SKM-1 (cell line): ENCODE measurements at regions not wholly inside any gene's neighbourhood (a gene's known extent, or its start where the extent isn't known, plus 50 kb on each side); places are given as distances from the start of the nearest gene placed in this dataset.

Experiments used
- DNase-seq: peaks from one replicate; lab custom pipeline; 2025; ENCODE audit not compliant: unreplicated experiment; lab: John Stamatoyannopoulos, UW

DNA sequence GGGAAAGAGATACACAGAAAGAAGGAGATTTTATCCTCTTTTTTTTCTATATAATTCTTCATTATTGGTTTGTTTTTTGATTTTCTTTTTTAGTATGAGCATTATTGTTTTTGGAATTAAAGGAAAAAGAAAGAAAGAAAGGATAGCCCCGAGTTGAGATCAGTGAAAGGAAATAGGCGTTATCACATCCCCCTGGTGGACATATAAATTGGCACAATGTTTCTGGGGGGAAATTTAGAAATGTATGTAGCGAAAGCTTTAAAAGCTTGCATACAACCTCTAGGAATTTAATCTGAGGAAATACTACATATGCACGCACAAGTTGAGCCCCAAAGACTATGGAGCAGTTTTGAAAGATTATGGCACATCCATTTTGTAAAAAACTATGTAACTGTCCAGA, 226.3 kb upstream of the LDB2 start:
- no peak for DNase-seq

DNA sequence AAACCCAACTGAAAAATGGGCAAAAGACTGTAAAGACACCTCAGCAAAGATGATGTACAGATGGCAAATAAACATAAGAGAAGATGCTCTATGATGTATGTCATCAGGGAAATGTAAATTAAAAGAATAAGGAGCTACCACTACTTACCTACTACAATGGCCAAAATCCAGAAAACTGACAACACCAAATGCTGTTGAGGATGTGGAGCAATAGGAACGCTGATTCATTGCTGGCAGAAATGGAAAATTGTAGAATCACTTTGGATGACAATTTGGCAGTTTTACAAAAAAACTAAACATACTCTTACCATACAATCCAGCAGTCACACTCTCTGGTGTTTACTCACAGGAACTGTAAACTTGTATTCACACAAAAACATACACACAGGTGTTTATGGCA, 222.3 kb upstream of the LDB2 start:
- no peak for DNase-seq

DNA sequence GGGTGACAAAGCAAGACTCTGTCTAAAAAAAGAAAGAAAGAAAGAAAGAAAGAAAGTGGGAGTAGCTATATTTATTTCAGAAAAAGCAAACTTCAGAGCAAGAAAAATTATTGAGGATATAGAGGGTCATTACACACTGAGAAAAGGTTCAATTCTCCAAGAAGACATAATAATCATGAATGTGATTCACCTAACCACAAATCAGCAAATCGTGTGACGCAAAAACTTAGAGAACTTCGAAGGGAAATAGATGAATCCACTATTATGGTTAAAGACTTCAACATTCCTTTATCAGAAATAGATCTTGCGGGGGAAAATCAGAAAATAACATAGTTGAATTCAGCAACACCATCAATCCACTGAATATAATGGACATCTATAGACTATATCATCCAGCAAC, 219.3 kb upstream of the LDB2 start:
- no peak for DNase-seq

DNA sequence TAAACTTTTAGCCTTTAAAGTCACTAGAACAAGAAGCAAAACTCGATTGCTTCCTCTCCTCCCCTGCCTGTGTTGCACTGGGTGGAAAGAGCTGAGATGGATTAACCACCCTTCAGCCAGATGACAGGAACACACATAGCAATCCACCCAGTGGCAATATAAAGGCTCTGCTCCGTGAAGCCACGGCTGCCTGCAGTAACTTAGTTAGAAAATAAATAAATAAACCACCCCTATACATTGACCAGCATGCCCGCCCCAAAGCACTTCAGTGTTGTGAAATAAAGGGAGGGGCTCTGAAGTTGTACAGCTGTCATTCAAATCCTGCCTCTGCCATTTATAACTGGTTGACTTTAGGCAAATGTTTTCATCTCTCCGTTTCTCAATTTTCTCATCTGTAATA, 217.1 kb upstream of the LDB2 start:
- DNase-seq, result no peak

DNA sequence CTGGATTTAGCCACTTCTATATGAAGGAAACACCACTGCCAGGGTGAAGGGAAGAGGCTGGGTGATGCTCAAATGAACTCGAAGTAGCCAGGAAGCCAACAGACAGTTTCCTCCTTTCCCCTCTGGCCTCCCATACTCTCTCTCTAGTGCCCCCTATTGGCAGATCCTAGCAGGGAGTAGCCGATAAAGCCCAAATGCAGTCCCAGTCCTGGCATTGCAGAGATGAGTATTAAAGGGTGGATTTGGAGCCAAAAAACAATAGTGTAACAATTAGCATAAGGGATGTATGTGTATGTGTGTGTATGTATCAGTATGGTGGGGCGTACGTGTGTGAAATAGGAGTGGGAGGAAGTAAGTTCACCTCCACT, 213.8 kb upstream of the LDB2 start:
- peak; percentile 35 for DNase-seq

DNA sequence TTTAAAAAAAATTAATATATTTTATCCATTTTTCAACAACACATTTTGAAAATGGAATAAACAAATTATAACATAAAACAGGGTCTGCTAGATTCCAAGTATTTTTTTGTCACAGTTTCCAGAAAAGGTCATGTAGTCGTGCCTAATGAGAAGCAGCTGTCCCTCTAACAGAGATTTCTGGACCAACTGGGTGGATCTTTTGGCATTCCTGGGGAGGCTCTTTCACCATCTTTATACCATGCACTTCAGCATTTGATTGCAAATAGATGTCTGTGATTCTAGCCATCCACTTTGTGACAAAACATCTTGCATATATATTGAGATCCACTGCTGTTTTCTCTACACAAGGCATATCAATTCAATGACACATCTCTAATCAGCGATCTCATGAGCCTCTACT, 210.7 kb upstream of the LDB2 start:
- no peak for DNase-seq

DNA sequence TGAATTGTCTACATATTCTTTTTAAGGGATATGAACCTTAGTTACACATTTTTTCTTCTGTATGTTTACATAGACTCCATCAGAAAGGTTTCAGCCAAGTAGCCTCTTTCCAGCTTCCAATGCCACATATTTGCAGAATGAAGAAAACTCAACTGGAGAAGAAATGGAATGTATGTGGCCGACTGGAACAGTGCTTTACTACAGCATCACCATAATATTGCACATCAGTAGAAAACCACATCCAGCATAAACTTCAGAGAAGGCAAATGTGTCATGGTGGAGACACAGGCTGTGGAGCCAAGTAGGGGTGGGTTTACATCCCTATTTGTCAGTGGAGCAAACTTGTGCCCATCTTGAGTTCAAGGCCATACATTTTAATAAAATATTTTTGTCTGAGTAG, 204.8 kb upstream of the LDB2 start:
- no peak for DNase-seq

DNA sequence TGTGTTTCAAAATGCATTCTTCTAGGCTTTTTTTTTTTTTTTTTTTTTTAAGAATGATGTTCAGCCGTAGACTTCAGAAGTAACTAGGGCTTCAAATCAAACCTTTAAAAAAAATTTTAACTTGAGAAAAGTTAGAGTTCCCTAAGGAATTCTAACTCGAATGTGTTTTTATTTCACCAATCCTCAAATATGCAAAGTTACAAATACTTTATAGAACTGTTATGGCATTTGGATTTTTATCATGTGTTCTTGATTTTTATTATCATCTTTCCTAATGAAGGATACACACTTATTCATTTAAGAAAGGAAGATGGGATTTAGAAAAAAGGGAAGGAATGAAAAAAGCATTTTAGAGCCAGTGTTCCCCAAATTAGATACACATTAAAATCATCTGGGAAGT, 200.6 kb upstream of the LDB2 start:
- DNase-seq, result no peak

DNA sequence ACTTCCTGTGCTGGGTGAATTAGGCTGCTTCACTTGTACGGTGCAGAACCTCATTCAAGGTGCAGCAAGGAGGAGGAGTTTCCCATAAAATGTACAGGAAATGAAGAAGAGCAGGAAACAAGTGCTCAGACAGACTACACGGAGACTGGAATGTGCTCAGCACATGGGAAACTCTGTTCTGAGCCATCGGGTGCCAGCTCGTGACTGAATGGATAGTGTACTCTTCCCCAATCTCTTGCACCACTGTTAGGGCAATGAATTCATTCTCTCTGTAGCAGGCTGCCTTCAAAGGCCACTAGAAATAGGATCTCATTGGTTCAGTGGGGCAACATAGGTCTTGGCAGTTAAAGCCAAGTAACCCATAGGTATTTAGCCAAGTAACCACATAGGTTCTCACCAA, 200.0 kb upstream of the LDB2 start:
- no peak for DNase-seq

DNA sequence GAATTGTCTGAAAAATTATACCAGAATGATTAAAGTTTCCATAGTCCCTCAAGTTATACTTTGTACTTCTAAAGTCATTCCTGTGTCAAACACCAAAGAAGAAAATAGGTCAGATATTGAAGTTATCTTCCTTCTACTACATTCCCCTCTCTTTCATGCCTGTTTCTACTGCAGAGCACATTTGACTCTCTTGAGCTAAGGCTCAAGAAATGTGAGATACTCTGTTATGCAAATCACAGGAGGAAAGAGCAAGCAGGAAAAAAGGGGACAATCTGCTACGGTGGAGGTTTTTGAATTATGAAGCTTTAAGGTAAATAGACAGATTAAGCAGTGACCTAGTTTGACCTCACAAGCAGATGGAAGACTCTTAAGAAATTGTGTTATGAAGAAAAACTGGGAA, 198.9 kb upstream of the LDB2 start:
- DNase-seq, result no peak

DNA sequence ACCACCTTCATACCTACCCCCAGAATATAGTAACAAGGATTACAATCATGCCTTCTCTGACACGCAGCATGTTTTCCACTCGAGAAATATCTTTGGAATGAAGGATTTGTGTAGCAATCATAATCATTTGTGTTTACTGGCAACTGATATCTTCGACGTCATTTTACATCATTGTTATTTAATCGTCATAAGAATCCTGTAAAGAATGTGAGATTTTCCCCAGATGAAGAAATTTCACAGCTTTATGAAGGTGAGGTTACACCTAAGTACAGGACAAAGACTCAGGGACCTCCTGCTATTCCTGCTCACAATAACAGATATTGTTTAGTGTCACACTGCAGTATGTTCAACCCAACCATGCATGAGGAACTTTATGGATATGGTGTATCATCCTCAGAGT, 198.2 kb upstream of the LDB2 start:
- DNase-seq, result no peak

DNA sequence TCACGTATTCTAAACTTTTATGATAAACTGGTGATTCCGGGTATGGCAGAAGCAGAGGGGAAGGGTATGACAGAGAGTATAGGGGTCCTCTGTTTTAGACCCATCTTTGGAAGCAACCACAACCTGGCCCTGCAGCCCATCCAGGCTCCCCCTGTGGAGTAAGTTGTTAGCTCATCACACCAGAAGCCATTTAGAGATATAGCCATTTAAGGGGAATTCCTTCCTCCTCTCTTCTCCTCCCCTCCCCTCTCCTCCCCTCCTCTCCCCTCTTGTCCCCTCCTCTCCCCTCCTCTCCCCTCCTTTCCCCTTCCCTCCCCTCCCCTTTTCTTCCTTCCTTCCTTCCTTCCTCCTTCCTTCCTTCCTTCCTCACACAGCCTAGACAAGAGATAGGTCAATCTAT, 197.3 kb upstream of the LDB2 start:
- no peak for DNase-seq

DNA sequence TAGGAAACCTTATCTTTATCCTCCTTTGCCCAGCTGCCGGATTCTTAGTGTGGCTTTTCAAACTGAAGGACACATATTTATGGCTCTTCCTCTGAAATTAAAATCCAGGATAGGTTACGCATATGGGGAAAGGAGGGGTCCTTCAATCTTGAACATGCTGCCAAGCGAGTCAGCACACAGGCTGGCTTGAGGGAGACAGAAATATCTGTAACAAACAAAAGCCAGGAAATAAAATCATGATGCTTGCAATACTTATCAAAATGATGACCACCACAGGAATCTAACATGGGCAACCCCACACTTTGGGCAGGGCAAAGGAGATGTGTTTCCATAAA, 196.4 kb upstream of the LDB2 start:
- no peak for DNase-seq

DNA sequence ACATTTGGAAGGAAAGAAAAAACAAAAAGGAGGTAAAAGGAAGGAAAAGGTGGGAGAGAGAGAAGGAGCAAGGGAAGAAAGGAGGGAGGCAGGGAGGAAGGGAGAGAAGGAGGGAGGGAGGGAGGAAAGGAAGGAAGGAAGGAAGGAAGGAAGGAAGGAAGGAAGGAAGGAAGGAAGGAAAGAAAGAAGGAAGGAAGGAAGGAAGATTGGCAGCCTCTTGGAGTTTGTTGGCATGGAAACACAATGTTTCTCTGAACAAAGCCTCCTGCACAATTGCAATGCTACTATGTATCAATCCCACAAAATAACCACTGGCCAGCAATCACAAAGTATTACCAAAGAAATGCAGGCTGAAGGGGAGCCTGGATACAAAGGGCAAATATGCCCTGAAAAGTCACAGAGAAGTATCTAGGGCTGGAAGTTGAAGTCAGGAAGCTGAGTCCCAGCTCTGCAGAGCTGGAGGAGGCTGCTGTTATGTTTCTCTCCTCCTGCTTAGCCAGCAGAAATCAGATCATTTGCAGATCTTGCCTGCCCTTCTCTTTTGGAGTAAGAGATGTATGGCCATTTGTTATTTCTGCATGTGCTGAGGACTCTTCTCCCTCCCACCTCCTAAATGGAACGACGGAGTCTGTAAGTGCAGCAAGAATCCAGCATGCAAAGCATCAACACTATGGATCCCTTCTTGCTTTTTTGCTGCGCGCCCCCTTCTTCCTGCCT, 195.9 kb upstream of the LDB2 start:
- no peak for DNase-seq

DNA sequence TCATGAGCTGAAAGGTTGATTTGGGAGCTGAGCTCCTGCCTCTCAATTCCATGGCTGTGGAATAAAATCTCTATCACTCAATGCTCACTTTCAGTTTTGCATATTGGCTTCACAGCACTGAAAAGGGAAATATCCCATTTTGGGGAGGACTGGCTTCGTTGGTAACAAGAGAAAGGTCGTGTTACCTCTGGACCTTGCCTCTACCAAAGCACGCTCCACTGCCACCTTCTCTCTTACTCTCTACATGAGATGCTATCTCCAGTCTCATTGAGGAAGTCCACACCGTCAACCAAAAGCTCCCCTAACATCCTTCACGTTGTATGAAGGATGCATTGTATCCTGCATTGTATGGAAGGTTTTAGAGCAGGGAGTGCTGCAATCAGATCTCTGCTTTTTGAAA, 195.0 kb upstream of the LDB2 start:
- no peak for DNase-seq

DNA sequence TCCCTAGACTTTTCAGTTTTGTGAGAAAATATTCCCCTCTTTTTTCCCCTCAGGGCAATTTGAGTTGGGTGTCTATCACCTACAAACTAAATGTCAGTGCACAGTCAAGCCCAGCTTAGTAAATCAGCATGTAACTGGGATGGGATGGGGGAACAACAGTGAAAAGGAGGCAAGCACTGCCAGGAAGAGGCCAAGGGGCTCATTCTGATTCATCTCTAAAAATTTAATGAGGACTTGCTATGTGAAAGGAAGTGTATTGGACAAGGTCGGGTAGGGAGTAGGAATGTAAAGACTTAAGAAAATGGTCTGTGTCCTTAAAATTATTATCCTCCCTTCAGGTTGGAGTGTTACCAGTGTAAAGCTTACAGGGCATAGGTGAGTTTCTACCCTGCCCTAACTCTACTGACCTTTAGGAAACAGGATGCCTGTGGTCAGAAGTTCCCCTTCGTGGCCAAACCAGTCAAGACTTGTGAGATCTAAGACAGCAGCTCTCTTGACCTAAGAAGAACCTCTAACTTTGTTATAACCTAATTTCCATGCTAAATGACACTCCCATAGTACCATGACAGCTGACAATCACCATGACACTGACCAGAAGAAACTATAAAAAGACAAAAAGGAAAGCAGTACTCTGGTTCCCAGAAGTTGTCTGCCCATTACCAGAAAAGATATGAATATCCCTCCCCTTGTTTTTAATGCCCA, 194.4 kb upstream of the LDB2 start:
- DNase-seq, result no peak

DNA sequence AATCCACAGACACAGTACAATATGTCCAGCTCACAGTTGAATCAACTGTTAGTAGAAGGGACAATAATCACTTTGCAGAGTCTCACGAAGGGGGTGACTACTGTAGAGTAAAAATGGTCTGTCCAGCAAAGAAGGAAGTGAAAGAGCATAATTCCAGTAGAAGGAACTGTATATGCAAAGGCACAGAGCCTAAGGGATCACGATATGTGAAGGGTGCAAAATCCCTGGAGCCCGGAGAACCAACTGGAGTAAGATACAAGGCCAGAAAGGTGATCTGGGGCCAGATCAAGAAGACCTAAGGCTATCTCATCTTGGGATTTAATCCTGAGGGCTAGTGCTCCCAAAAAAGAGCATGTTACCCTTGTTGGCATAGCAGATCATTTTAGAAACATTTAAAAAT, 192.7 kb upstream of the LDB2 start:
- no peak for DNase-seq

DNA sequence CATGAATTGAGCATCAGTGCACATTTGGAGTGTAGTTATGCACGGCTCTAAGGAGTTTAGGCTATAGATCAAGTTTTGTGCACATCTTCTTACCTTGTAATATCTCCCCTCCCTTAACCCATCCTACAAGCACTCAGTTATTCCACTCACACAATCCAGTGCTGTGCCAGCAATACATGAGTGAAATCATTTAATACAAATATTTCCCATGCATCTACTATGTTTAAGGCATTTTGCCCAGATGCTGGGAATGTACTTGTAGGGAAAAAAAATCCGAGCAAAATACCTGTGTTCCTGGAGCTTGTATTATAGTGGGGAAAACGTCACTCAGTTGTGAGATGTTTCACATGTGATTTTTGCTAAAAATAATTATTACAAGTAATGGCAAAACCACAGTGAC, 191.6 kb upstream of the LDB2 start:
- no peak for DNase-seq

DNA sequence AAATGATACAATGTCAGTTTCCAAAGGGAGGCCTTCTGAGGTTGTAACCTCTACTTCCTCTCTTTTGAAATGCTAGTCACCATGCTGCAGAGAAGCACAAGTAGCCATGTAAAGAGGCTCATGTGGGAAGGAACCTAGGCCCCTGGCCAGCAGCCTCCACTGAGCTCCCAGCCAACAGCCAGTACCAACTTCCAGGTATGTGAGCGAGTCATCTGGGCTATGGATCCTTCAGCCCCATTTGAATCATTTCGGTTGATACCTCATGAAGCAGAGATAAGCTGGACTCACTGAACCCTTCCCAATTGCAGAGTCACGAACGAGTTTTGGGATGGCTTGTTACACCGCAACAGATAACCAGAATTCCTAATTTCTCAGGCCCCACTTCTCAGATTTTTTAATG, 187.0 kb upstream of the LDB2 start:
- peak; percentile 34 for DNase-seq

DNA sequence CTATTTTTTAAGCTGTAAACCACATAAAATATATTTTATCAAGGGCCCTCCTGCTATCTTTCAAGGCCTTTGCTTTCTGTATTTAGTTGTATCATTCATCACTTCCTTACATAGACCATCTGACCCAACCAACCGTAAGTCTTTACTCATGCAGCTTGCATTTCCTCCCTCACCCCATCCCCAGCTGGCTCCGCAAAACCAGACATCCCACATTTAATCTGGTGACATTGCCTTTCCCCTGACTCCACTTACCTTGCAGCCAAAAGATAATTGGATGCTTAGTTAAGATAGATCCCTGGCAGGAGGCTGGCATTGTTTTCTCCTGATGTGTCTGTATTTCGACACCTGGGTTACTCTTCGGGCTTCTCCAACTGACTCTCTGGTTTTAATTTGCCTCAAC, 183.7 kb upstream of the LDB2 start:
- no peak for DNase-seq

DNA sequence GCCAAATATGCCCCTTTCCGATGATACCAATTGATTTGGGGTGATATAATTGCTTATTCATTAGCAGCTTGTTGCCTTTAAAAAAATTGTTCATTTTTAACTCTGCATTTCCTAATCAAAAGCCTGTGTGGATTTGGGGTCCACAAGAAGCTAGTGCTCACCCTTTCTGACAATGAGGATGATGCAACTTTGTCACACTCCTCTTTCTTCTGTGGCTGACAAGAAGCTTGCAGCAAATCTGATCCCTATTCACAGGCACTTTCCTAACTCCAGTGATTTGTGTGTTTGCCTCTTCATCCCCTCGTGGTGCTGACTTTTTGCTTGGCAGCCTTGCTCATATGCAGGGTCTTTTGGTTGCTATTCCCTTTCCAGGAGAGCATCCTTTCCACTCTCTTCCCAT, 182.7 kb upstream of the LDB2 start:
- no peak for DNase-seq

DNA sequence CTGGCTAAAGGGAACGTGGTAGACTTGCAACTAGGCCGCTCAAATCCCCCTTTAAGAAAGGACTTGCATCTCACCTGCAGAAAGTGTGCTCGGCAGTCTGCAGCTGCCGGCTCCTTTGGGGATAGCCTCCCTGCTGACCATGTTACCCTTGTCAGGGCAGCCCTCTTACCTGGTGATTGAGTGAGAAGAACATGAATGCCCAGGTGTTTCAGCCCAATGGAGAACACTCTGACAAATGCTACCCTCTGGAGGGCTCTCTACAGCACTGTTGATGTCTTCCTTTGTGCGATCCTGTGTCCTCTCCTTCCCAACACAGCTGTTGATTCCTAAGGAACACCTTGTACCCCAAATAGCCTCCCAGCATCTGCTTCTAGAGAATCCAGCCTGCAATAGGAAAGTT, 178.7 kb upstream of the LDB2 start:
- DNase-seq, result no peak

DNA sequence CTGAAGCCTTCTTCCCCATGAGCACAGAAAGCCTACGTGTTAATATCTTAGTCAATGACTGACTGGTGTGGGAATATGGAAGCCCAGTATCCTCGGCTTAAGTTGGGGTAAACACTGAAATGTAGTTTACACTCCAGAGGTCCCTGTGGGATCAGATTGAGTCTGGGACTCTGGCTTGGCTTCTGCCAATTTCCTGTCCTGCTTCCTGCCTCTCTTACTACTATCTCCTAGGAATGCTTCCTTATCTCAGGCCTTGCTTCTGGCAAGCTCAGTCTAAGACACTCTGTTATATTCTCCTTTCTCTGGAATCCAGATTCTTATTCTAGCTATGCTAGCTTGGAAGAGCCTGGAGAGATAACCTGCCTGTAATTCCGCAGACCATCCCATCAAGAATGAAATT, 174.0 kb upstream of the LDB2 start:
- no peak for DNase-seq
